Thyroid gland (tissue), 4 donors: ENCODE measurements at regions not wholly inside any gene's neighbourhood (a gene's known extent, or its start where the extent isn't known, plus 50 kb on each side); places are given as distances from the start of the nearest gene placed in this dataset.

Experiments
- CTCF ChIP-seq, 6 experiments: fragments of 200-600 bp in 3 of 6; fragments of 450-650 bp in 3 of 6; sonication (generic) in 3 of 6; IDR thresholded peaks; one replicate each; pipeline ENCODE4 v1.5.1; 2016 to 2019; ENCODE audit warnings: antibody characterized with exemption in 6 of 6, mild to moderate bottlenecking in 2 of 6, inconsistent platforms in 1 of 6, moderate library complexity in 1 of 6
- POLR2A ChIP-seq, 2 donors: fragments of 450-650 bp; IDR thresholded peaks; one replicate each; pipeline ENCODE4 v1.6.1; 2017; ENCODE audit warnings: antibody characterized with exemption in 2 of 2, mild to moderate bottlenecking in 2 of 2, moderate library complexity in 1 of 2

- TF ChIP-seq CTCF (IDR thresholded peaks at IDR 0.05) (no peak), POLR2A (IDR thresholded peaks at IDR 0.05) (no peak)
Measured at GRCh38 chr2:116955646-116956045, 858.8 kb upstream of the DDX18 start.
